Stimulated activated naive CD4-positive, alpha-beta T cell (primary cell): ENCODE measurements at regions not wholly inside any gene's neighbourhood (a gene's known extent, or its start where the extent isn't known, plus 50 kb on each side); places are given as distances from the start of the nearest gene placed in this dataset.

Experiments
- DNase-seq, 6 experiments: peaks; one replicate each; lab custom pipeline; 2025; lab: John Stamatoyannopoulos, UW

GRCh38 chr10:3902054-3902808, 117.2 kb upstream of the KLF6 start:
- DNase-seq, result no peak

DNA sequence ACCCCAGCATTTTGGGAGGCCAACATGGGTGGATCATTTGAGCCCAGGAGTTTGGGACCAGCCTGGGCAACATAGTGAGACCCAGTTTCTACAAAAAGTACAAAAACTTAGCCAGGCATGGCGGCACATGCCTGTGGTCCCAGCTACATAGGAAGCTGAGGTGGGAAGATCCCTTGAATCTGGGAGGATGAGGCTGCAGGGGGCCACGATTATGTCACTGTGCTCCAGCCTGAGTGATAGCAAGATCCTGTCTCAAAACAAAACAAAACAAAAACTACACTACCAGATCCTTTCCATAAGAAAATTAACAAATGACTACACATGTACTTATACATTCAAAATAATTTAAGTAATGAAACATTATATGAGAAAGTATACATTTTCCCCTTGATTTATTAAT, 116.4 kb upstream of the KLF6 start:
- no peak for DNase-seq

DNA sequence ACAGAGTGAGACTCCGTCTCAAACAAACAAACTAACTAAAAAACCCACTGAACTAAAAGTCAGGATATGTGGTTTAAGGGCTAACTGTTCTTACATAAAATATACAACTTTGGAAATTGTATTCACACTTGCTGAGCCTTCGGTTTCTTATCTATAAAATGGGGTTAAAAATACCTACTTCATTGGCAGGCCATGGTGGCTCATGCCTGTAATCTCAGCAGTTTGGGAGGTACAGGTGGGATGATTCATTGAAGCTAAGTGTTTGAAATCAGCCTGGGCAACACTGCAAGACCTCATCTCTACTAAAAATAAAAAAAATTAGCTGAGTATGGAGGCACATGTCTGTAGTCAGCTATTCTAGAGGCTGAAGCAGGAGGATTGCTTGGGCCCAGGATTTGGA, 115.4 kb upstream of the KLF6 start:
- DNase-seq, result no peak

GRCh38 chr10:3898821-3899220, 113.8 kb upstream of the KLF6 start:
- no peak for DNase-seq

DNA sequence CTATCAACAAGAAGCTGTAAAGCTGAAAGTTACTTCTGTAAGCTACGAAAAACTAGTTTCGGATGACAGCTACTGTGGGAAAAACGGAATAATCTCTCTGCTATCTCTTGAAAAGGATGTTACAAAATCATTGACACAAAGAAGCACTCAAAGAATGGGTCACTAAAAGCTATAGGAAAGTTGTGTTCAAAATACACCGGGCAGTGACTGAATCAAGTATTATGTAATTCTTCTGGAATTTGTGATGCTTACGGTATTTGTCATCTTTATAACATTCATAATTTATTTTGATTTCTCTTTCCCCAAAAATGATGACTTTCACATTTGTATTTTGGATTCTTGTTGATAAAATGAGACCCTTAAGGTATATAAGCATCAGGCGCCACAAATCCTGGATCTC, 112.1 kb upstream of the KLF6 start:
- DNase-seq, result no peak

- no peak for DNase-seq
Measured at GRCh38 chr10:3896161-3896560, 111.2 kb upstream of the KLF6 start.

GRCh38 chr10:3895045-3895631, 110.1 kb upstream of the KLF6 start:
- DNase-seq, result no peak

DNA sequence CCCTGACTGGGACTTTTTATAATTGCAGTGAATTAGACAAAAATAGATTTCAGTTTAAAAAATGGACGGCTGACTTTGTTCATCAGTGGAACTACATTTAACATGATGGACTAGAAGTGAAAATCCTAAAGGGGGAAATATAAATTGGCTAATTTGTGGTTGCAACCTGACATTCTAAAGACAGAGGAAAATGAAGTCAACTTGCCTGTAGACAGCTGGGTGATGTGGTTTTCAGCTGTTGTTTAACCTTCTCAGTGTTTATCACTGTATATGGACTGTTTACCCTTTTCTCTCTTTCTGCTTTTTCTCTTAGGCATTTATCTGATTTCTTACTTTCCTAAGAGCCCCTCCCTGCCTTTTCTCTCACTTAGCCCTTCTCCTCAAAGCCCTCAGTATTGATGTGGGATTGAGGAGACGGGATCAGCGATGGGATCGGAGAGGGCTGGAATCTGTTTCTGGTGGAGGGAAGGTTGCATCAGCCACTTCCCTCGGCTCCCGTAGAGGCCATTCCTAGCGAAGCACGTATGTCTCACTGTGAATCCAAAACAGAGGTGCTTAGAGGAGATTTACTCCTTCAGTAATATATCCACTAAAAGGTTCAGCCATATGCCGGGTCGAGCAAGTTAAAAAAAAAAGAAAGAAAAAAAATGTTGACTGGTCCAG, 109.0 kb upstream of the KLF6 start:
- DNase-seq, result no peak

DNA sequence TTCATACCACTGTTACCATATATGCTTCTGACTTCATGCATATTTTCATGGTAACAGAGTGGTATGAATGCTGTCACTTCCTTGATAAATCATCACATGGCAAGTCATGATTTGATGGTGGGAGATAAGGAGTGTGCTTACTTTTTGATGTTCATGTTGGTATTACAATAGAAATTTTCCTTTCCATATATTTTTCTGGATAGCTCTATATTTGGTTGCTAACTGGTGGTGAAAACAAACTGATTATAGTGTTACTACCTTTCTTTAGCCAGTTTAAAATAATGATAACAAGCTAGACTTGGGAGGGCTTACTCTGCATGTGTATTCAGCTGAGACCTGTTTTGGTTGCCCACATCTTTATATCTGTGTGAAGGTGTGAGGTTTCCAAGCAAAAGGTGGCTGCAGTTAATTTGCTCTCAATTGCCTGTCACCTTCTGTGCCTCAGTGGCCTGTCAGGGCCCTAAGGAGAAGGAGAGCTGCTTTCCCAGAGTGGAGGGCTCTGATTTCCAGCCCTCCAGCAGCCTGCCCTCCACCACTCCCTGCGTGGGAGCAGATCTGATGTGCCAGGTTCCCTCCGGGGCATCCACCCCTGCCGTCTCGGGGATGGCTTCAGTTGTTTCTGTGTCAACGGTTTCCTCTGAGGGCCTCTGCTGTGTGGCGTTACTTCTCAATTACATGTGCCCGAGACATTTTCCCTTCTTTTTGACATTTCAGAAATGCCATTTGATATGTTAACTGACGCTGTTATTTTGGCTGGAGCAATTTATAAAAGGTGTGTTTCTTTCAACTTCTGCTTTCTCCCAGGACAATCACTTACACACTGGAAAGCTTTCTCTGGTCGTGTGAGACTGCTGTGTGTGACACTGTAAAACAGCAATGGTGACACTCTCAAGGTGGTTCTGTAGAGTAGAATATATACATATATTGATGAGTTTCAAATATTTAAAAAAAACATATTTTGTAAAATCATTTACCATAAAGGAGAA, 107.7 kb upstream of the KLF6 start:
- no peak for DNase-seq

DNA sequence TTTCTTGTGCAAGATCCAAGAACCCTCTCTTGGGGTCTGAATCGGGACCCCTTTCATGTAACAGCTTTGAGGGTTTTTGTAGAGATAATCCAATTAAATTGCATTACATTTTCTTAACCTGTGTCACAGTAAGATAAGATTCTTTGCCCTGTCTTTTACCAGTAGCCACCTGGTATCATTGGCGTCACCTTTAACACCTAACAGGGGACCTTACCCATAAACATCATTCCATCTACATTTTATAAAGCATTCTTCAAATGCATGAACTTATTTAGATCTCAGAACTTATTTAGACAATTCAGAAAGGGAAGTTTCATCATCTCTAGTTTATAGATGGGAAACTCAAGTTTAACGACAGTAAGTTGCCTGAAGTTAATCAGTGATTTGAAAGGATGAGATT, 106.4 kb upstream of the KLF6 start:
- no peak for DNase-seq

GRCh38 chr10:3890602-3891352, 105.8 kb upstream of the KLF6 start:
- no peak for DNase-seq

DNA sequence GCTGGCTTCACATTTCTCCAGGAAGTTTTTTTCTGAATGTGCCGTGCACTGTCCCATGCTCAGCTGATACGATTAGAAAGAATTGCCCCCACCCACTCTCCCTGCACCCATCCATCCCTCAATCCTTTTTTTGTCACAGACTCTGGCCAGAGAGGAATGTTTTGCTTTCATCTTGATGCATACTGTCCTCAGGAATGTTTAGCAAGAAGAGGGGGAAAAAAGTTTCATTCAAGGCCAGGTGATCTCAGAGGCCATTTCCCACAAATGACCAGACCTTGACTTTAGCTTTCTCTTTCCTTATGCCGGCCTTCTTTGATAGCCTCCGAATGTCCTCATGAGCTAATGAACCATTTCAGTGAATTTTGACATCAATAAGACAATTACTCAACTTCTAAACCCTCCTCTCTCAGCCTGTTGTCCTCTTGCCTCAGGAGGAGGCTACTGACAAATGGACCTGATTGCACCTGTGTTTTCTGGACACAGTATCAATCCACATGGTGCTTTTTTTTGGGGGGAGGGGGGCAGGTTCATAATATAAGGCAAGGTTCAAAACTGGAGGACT, 105.0 kb upstream of the KLF6 start:
- no peak for DNase-seq

DNA sequence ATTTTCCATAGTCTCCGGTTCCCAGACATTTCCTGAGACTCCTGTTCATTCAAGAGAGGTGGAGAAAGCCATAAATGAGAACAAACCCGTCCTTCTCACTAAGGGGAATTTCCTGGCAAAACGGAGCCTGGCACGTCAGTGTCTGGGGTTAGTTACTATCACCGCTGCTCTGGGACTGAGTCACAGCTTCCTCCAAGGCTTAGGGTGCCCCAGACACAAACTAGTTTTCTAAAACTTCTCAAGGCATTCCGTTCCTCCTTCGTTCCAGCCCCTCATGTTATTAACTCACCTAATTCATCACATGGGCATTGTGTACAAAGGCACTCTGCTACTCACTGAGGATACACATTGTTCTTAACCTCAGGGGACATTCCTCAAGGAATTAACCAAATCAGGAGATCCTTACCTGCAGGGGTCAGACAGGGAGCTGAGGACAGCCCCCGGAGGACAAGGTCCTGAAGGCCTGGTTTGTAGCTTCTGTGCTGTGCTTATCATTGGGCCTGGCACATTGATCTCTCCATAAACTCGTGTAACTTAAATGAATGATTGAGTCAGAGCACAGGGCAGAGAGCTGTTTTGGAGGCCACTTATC, 103.0 kb upstream of the KLF6 start:
- no peak for DNase-seq

GRCh38 chr10:3887404-3887803, 102.4 kb upstream of the KLF6 start:
- no peak for DNase-seq

- DNase-seq, result no peak
Measured at GRCh38 chr10:3886641-3887251, 101.7 kb upstream of the KLF6 start.

GRCh38 chr10:3886191-3886590, 101.2 kb upstream of the KLF6 start:
- no peak for DNase-seq

DNA sequence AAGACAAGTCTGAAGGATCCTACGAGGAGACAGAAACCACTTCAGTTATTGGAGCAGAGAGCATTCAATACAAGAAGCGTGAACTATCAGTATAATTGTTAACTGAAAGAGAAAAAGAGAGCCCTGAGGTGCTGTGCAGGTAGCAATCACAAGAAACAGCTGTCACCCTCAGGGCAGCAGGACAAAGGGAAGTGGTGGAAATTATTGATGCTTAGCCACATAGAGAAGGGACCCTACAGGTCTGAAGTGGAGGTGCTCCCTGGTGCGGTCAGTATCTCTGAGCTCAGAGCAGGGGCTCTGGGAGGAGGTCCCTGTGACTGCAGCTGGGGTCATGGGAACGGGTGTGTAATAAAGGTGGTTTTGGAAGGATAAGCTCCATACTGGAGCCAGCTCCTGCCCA, 97.8 kb upstream of the KLF6 start:
- no peak for DNase-seq

- DNase-seq, result no peak
Measured at GRCh38 chr10:3881622-3882021, 96.6 kb upstream of the KLF6 start.

DNA sequence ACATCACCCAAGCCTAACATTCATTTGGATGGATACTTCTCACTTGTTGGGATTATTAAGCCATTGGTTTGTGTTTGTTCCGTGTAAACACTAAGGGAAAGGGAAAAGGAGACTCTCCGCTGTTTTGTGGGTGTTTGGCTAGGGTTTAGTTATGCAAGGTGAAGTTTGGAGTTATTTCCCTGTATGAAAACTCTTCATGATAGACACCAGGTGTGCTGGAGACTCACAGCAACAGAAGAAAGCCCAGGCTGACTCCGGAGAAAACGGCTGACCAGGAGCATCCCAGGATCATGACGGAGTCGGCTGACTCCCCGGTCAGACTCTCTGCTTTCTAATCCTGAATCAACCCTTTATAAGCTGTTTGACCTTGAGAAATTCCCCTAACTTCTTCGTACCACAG, 94.1 kb upstream of the KLF6 start:
- no peak for DNase-seq

DNA sequence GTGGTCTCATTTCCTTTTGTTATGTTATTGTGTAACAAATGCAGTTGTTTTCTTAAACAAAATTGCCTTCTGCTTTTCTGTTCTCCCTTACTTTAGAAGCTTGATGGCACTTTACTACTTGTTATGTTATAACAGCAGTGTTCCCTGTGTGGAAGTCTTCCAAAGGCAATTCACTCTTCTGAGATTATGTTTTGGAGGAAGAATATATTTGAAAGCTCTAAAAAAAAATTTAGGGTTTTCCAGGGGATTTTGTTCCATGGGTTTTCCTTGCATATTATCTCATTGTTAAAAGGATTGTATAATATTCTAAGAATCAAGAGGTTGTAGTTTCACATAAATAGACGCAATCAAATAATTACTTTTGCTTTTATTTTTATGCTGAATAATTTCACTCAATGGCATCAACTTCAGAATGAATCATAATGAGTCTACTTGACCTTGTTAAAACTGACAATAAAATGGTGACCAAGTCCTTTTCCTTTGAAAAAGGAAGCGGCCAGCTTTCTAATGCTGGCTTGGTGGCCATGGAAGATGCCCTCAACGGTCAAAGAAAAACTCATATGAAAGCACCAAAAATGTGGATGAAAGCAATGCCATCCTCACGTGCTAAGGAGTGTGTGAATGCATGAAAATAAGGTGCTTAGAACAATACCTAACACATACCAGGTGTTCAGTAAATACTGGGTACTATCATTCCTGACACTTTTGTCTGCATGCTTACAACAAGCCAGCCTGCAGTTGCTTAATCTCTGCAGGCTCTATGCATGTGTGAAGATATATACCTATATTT, 92.4 kb upstream of the KLF6 start:
- DNase-seq, result no peak
